ENCODE measurements at regions not wholly inside any gene's neighbourhood (a gene's known extent, or its start where the extent isn't known, plus 50 kb on each side); places are given as distances from the start of the nearest gene placed in this dataset.
"Not testable (repeated sequence)": the region's sequence is repeated elsewhere in the genome, so short reads cannot be mapped to it uniquely, and the experiment has no call there.

GRCh38 chr3:96478496-96478895, 335.9 kb upstream of the EPHA6 start:
- Mint-ChIP-seq H3K27me3 (no peaks in the 10 kb centered on the region), H3K27ac (no peak overlapping the region), H3K4me3 (no peak overlapping the region), H3K4me1 (ENCODE audit: unreplicated experiment) (no peaks in the 10 kb centered on the region), H3K9me3 (no peaks in the 10 kb centered on the region), H3K36me3 (no peaks in the 10 kb centered on the region)
- TF ChIP-seq CTCF (conservative IDR thresholded peaks at IDR 0.05) = no peak
- no peak for DNase-seq (ENCODE audit: extremely low spot score, unreplicated experiment)

GRCh38 chr3:96480881-96481280, 333.5 kb upstream of the EPHA6 start:
- H3K27me3 Mint-ChIP-seq = no peaks in the 10 kb centered on the region
- TF ChIP-seq CTCF (conservative IDR thresholded peaks at IDR 0.05) = no peak
- H3K27ac Mint-ChIP-seq = no peak overlapping the region
- H3K4me3 Mint-ChIP-seq = no peak overlapping the region
- H3K4me1 Mint-ChIP-seq (ENCODE audit: unreplicated experiment) = no peaks in the 10 kb centered on the region
- no peak for DNase-seq (ENCODE audit: extremely low spot score, unreplicated experiment)
- H3K9me3 Mint-ChIP-seq = no peaks in the 10 kb centered on the region
- no peaks in the 10 kb centered on the region for H3K36me3 Mint-ChIP-seq

GRCh38 chr3:96483191-96483590, 331.2 kb upstream of the EPHA6 start:
- H3K4me1 Mint-ChIP-seq (ENCODE audit: unreplicated experiment); H3K27ac Mint-ChIP-seq; H3K4me3 Mint-ChIP-seq; H3K36me3 Mint-ChIP-seq; DNase-seq (ENCODE audit: extremely low spot score, unreplicated experiment); H3K27me3 Mint-ChIP-seq; H3K9me3 Mint-ChIP-seq: not testable (repeated sequence)

GRCh38 chr3:96483781-96484180, 330.6 kb upstream of the EPHA6 start:
- Mint-ChIP-seq H3K27me3 (no peaks in the 10 kb centered on the region), H3K4me1 (ENCODE audit: unreplicated experiment) (no peaks in the 10 kb centered on the region), H3K4me3 (no peak overlapping the region), H3K27ac (no peak overlapping the region), H3K36me3 (no peaks in the 10 kb centered on the region), H3K9me3 (no peaks in the 10 kb centered on the region)
- TF ChIP-seq CTCF (conservative IDR thresholded peaks at IDR 0.05) = no peak
- no peak for DNase-seq (ENCODE audit: extremely low spot score, unreplicated experiment)

- H3K4me1 Mint-ChIP-seq (ENCODE audit: unreplicated experiment) = no peaks in the 10 kb centered on the region
- no peak overlapping the region for H3K27ac Mint-ChIP-seq
- no peaks in the 10 kb centered on the region for H3K9me3 Mint-ChIP-seq
These were observed 325.7 kb upstream of the EPHA6 start for GRCh38 chr3:96488708-96489107.

GRCh38 chr3:96491023-96491422, 323.4 kb upstream of the EPHA6 start:
- no peak overlapping the region for H3K27ac Mint-ChIP-seq
- DNase-seq (ENCODE audit: extremely low spot score, unreplicated experiment) = no peak
- TF ChIP-seq CTCF (conservative IDR thresholded peaks at IDR 0.05) = no peak
- no peaks in the 10 kb centered on the region for H3K4me1 Mint-ChIP-seq (ENCODE audit: unreplicated experiment)
- no peak overlapping the region for H3K4me3 Mint-ChIP-seq
- H3K27me3 Mint-ChIP-seq = no peaks in the 10 kb centered on the region
- no peaks in the 10 kb centered on the region for H3K9me3 Mint-ChIP-seq
- H3K36me3 Mint-ChIP-seq = no peaks in the 10 kb centered on the region

More at GRCh38 chr3:96488708-96489107, 325.7 kb upstream of the EPHA6 start:
- H3K27me3 Mint-ChIP-seq = no peaks in the 10 kb centered on the region
- no peak for TF ChIP-seq CTCF (conservative IDR thresholded peaks at IDR 0.05)
- no peak for DNase-seq (ENCODE audit: extremely low spot score, unreplicated experiment)
- H3K36me3 Mint-ChIP-seq = no peaks in the 10 kb centered on the region
- no peak overlapping the region for H3K4me3 Mint-ChIP-seq

All from type B pancreatic cell (in vitro differentiated cells).